ENCODE measurements at regions not wholly inside any gene's neighbourhood (a gene's known extent, or its start where the extent isn't known, plus 50 kb on each side); places are given as distances from the start of the nearest gene placed in this dataset.

DNA sequence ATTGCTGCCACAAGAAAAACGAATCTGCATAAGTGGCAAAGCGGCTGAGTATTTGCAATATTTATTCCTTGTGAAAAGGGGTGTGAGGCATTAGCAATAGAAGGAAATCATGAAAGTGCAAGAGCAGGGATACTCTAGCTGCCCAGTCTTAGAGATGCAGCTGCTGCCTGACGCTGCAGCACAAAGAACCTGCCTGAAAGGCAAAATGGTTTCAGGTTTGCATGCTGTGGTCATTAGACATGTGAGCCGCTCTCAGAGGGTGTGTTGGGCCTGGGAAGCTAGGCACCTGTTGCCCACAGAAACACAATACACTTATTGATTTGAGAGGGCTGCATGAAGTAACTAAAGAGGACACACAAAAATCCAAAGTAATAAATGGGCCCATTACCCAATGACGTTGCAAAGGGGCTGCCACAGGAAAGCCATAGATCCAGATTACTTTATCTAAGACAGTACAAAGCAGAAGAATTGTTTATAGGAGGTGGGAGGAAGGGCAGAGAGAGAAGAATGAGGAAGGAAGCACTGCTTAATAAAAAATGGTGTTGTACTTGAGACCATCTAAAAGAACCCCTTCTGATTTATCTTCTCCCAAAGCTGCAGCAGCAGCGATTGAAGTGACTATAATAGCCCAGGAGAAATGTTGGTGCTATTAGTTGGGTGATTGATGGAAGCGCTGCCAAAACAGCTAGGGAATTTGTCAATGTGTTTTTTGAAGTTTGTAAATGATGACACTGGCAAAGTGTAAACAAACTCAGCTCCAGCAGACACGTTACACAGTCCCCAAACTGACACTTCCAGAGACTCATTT, 492.4 kb upstream of the ACVR2A start:
- TF ChIP-seq, protein P1, sequence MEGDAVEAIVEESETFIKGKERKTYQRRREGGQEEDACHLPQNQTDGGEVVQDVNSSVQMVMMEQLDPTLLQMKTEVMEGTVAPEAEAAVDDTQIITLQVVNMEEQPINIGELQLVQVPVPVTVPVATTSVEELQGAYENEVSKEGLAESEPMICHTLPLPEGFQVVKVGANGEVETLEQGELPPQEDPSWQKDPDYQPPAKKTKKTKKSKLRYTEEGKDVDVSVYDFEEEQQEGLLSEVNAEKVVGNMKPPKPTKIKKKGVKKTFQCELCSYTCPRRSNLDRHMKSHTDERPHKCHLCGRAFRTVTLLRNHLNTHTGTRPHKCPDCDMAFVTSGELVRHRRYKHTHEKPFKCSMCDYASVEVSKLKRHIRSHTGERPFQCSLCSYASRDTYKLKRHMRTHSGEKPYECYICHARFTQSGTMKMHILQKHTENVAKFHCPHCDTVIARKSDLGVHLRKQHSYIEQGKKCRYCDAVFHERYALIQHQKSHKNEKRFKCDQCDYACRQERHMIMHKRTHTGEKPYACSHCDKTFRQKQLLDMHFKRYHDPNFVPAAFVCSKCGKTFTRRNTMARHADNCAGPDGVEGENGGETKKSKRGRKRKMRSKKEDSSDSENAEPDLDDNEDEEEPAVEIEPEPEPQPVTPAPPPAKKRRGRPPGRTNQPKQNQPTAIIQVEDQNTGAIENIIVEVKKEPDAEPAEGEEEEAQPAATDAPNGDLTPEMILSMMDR (IDR thresholded peaks at IDR 0.05), result no peak
- no peak for TF ChIP-seq POLR2A (IDR thresholded peaks at IDR 0.05)
